Stomach (tissue), 8 donors: ENCODE measurements at regions not wholly inside any gene's neighbourhood (a gene's known extent, or its start where the extent isn't known, plus 50 kb on each side); places are given as distances from the start of the nearest gene placed in this dataset.

Experiments used
- DNase-seq, 2 donors: peaks; one replicate each; pipeline versions ENCODE4 v3.0.0 to v3.0.0-alpha.2; 2013 to 2019
- H3K27ac ChIP-seq, 5 donors: fragments of 200-600 bp in 4 of 5; sonication (generic) in 4 of 5; one replicate each; pipeline ENCODE4 v1.5.1; 2013 to 2019; ENCODE audit warnings: mild to moderate bottlenecking in 1 of 5, moderate library complexity in 1 of 5
- H3K27me3 ChIP-seq, 3 donors: fragments of 200-600 bp; sonication (generic); one replicate each; pipeline ENCODE4 v1.5.1; 2017 to 2019; ENCODE audit warnings: mixed run types in 1 of 3
- H3K36me3 ChIP-seq, 4 donors: fragments of 200-600 bp; sonication (generic); 1 replicate in 3 of 4; 2 replicates in 1 of 4; pipeline ENCODE4 v1.5.1; 2016 to 2019
- H3K4me1 ChIP-seq, 4 donors: fragments of 200-600 bp; sonication (generic); one replicate each; pipeline ENCODE4 v1.5.1; 2016 to 2019
- H3K4me3 ChIP-seq, 4 donors: fragments of 200-600 bp; sonication (generic) in 3 of 4; one replicate each; pipeline ENCODE4 v1.5.1; 2016 to 2019; ENCODE audit warnings: mild to moderate bottlenecking in 1 of 4
- H3K9me3 ChIP-seq, 4 donors: fragments of 200-600 bp; sonication (generic); one replicate each; pipeline ENCODE4 v1.5.1; 2016 to 2019
- CTCF ChIP-seq, 7 experiments: fragments of 450-650 bp in 4 of 7; fragments of 200-600 bp in 3 of 7; sonication (generic) in 3 of 7; IDR thresholded peaks; one replicate each; pipeline ENCODE4 v1.5.1; 2016 to 2019; ENCODE audit warnings: antibody characterized with exemption in 7 of 7, control low read depth in 2 of 7, mild to moderate bottlenecking in 1 of 7
- EP300 ChIP-seq: sonication (generic); formaldehyde crosslinking; IDR thresholded peaks from one replicate; pipeline ENCODE4 v1.6.1; 2017; ENCODE audit warnings: antibody characterized with exemption
- POLR2A ChIP-seq, 4 donors: fragments of 450-650 bp; IDR thresholded peaks; one replicate each; pipeline ENCODE4 v1.6.1; 2016; ENCODE audit warnings: antibody characterized with exemption in 4 of 4, control low read depth in 2 of 4, mild to moderate bottlenecking in 1 of 4, moderate library complexity in 1 of 4
- POLR2AphosphoS5 ChIP-seq, 3 donors: sonication (generic); formaldehyde crosslinking; IDR thresholded peaks; one replicate each; pipeline ENCODE4 v1.6.1; 2016; ENCODE audit warnings: antibody characterized with exemption in 3 of 3
- WGBS, 5 donors: extraction: QIAGEN DNeasy Blood & Tissue Kit in 3 of 5; methylation state at CpG; one replicate each; pipeline versions ENCODE4 v1.1.5 to v1.1.7; 2013 to 2018; 5-methylcytosine and 5-hydroxymethylcytosine counted together
- intact Hi-C: fragments of 100-400 bp; cut with DNase I; formaldehyde crosslinking; loops from one replicate; pipeline ENCODE4 v1.15.1; 2023; ENCODE audit warnings: low total_unique reads
- donor health status: healthy with polysubstance abuse.
- donor health status: Bipolar disorder and iron deficiency.
- donor health status: healthy.

GRCh38 chr6:148064406-148065134 lies 278.1 kb upstream of the SASH1 start:
- Histone ChIP-seq H3K9me3 (peaks cover 0 to 22% (median 13%) of the 10 kb centered on the region in 4 donors), H3K36me3 (no peaks in the 10 kb centered on the region), H3K27me3 (no peaks in the 10 kb centered on the region), H3K4me1 (no peaks in the 10 kb centered on the region), H3K4me3 (no peak overlapping the region), H3K27ac (no peak overlapping the region)
- intact Hi-C loops, result no loop called here
- TF ChIP-seq POLR2AphosphoS5 (IDR thresholded peaks at IDR 0.05), result no peak
- no peak for TF ChIP-seq POLR2A (IDR thresholded peaks at IDR 0.05)
- no peak for TF ChIP-seq CTCF (IDR thresholded peaks at IDR 0.05)
- no peak for TF ChIP-seq EP300
- WGBS, 5 donors, result 64 to 79% (median 74%) methylated on average over 8 to 12 of the region's 12 CpGs
- peak in 1 of 2 donors; percentile 26 for DNase-seq

GRCh38 chr6:148068437-148069061 lies 274.1 kb upstream of the SASH1 start:
- intact Hi-C loops, result no loop called here

GRCh38 chr6:148069256-148069655 lies 273.4 kb upstream of the SASH1 start:
- intact Hi-C loops, result no loop called here
- TF ChIP-seq POLR2AphosphoS5 (IDR thresholded peaks at IDR 0.05) (no peak), EP300 (no peak), CTCF (IDR thresholded peaks at IDR 0.05) (no peak), POLR2A (IDR thresholded peaks at IDR 0.05) (no peak)
- H3K36me3 ChIP-seq, result no peaks in the 10 kb centered on the region
- H3K27ac ChIP-seq, result no peak overlapping the region
- WGBS, 5 donors, result 88 to 93% (median 90%) methylated on average over 5 of the region's 5 CpGs
- H3K27me3 ChIP-seq, result no peaks in the 10 kb centered on the region
- no peak for DNase-seq
- H3K4me1 ChIP-seq, result no peaks in the 10 kb centered on the region
- no peak overlapping the region for H3K4me3 ChIP-seq
- H3K9me3 ChIP-seq, result peaks cover 0 to 17% (median 7%) of the 10 kb centered on the region in 4 donors

More at GRCh38 chr6:148068437-148069061, 274.1 kb upstream of the SASH1 start:
- Histone ChIP-seq H3K9me3 (peaks cover 0 to 20% (median 7%) of the 10 kb centered on the region in 4 donors), H3K4me3 (no peak overlapping the region), H3K27me3 (no peaks in the 10 kb centered on the region), H3K27ac (no peak overlapping the region), H3K36me3 (no peaks in the 10 kb centered on the region), H3K4me1 (no peaks in the 10 kb centered on the region)
- TF ChIP-seq POLR2A (IDR thresholded peaks at IDR 0.05), result no peak
- TF ChIP-seq POLR2AphosphoS5 (IDR thresholded peaks at IDR 0.05), result no peak
- no peak for TF ChIP-seq EP300
- no peak for TF ChIP-seq CTCF (IDR thresholded peaks at IDR 0.05)
- 48 to 60% (median 53%) methylated on average over 11 of the region's 11 CpGs for WGBS, 5 donors
- no peak for DNase-seq

- Histone ChIP-seq H3K36me3 (no peaks in the 10 kb centered on the region), H3K4me1 (no peaks in the 10 kb centered on the region), H3K4me3 (no peak overlapping the region), H3K27ac (no peak overlapping the region), H3K9me3 (peaks cover 0 to 10% (median 6%) of the 10 kb centered on the region in 4 donors), H3K27me3 (no peaks in the 10 kb centered on the region)
- TF ChIP-seq POLR2AphosphoS5 (IDR thresholded peaks at IDR 0.05) (no peak), POLR2A (IDR thresholded peaks at IDR 0.05) (no peak), EP300 (no peak), CTCF (IDR thresholded peaks at IDR 0.05) (no peak)
- DNase-seq, result no peak
- whole genome bisulfite sequencing, 5 donors, result 83 to 93% (median 90%) methylated on average over 6 of the region's 6 CpGs
- intact Hi-C loops, result no loop called here
These were observed 268.3 kb upstream of the SASH1 start for GRCh38 chr6:148074291-148074690.
